ENCODE measurements at regions not wholly inside any gene's neighbourhood (a gene's known extent, or its start where the extent isn't known, plus 50 kb on each side); places are given as distances from the start of the nearest gene placed in this dataset.

DNA sequence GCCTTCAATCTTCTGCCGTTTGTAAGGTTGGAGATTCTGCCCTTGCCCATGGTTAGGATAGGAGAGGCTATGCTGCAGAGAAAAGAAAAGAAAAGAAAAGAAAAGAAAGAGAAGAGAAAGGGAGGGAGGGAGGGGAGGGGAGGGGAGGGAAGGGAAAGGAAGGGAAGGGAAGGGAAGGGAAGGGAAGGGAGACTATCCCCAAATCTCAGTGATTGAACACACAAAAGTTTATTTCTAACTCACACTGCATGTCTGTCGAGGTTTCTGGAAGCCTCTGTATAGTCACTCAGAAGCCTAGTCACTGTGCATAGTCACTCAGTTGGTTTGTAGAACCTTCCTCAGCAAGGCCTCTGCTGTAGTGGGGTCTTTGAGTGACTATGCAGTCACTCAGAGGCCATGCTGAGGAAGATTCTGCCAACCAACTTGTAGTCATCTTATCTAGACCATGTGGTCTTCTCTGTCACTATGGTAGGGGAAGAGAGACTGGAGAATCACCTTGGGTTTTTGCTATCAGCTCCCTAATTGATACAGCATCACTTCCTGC is 52.3 kb upstream of the ABCC9 start:
- BruUV-seq (replicated peaks): no TSS peak
- no peak for ATAC-seq
- CTCF ChIA-PET: no interaction called here

DNA sequence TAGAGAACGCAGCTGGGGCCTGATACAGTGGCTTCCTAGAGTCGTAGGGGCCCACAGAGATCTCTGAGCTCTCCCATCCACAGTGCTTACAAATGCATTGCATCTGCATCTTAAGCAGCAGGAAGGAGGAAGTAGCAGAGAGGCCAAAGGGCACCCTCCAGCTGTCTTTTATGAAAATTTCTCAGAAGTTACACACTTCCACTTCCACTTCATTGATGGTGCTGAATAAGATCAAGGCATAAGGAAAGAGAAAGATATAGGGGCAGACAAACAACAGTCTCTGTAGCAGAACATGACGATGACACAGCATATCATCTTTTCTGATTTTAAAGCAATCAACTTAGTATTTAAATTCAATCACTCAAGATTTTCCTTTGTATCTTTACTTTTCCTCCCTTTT is 51.6 kb upstream of the ABCC9 start:
- no TSS peak for BruUV-seq (replicated peaks)
- no peak overlapping the region for H3K4me2 ChIP-seq (ENCODE audit: low read length)
- no peak overlapping the region for H3K9ac ChIP-seq (ENCODE audit: low read length)
- no peaks in the 10 kb centered on the region for H3K9me2 ChIP-seq (replicated peaks; ENCODE audit: low read length)
- DNase-seq (no peak), ATAC-seq (no peak)
- ChIA-PET CTCF (no interaction called here), POLR2A (ENCODE audit: unreplicated experiment) (no interaction called here)
- H4K20me1 ChIP-seq (ENCODE audit: low read length): no peaks in the 10 kb centered on the region
- no peak overlapping the region for H3K27ac ChIP-seq (ENCODE audit: low read length)
- H3K36me3 ChIP-seq (ENCODE audit: low read depth, low read length): no peaks in the 10 kb centered on the region
- intact Hi-C loops (cut with micrococcal nuclease): no loop called here
- TF ChIP-seq EZH2 (IDR thresholded peaks at IDR 0.05; ENCODE audit: low read length, unreplicated experiment) (no peak), EZH2phosphoT487 (IDR thresholded peaks at IDR 0.05; ENCODE audit: borderline replicate concordance, low read length) (no peak)
- TF ChIP-seq, protein P1, sequence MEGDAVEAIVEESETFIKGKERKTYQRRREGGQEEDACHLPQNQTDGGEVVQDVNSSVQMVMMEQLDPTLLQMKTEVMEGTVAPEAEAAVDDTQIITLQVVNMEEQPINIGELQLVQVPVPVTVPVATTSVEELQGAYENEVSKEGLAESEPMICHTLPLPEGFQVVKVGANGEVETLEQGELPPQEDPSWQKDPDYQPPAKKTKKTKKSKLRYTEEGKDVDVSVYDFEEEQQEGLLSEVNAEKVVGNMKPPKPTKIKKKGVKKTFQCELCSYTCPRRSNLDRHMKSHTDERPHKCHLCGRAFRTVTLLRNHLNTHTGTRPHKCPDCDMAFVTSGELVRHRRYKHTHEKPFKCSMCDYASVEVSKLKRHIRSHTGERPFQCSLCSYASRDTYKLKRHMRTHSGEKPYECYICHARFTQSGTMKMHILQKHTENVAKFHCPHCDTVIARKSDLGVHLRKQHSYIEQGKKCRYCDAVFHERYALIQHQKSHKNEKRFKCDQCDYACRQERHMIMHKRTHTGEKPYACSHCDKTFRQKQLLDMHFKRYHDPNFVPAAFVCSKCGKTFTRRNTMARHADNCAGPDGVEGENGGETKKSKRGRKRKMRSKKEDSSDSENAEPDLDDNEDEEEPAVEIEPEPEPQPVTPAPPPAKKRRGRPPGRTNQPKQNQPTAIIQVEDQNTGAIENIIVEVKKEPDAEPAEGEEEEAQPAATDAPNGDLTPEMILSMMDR (conservative IDR thresholded peaks at IDR 0.05; ENCODE audit: low read depth, low read length): no peak
- H3K4me3 ChIP-seq (ENCODE audit: low read length): no peak overlapping the region
- no peaks in the 10 kb centered on the region for H3F3A ChIP-seq (ENCODE audit: low read length, unreplicated experiment)
- no peaks in the 10 kb centered on the region for H3K27me3 ChIP-seq (ENCODE audit: low read length)
- no peaks in the 10 kb centered on the region for H3K9me3 ChIP-seq (ENCODE audit: low read length)
- H3K4me1 ChIP-seq (ENCODE audit: insufficient read depth, low read length): no peaks in the 10 kb centered on the region
- H3K79me2 ChIP-seq (ENCODE audit: low read length): no peaks in the 10 kb centered on the region
- H2AFZ ChIP-seq (ENCODE audit: low read length): no peak overlapping the region

More for the DNA sequence above, 52.3 kb upstream of the ABCC9 start:
- Histone ChIP-seq H3K27me3 (ENCODE audit: low read length) (no peaks in the 10 kb centered on the region), H2AFZ (ENCODE audit: low read length) (no peak overlapping the region), H4K20me1 (ENCODE audit: low read length) (no peaks in the 10 kb centered on the region), H3K9me3 (ENCODE audit: low read length) (no peaks in the 10 kb centered on the region), H3K4me1 (ENCODE audit: insufficient read depth, low read length) (no peaks in the 10 kb centered on the region), H3K9ac (ENCODE audit: low read length) (no peak overlapping the region), H3K27ac (ENCODE audit: low read length) (no peak overlapping the region), H3K9me2 (replicated peaks; ENCODE audit: low read length) (no peaks in the 10 kb centered on the region), H3K79me2 (ENCODE audit: low read length) (no peaks in the 10 kb centered on the region), H3K4me3 (ENCODE audit: low read length) (no peak overlapping the region), H3F3A (ENCODE audit: low read length, unreplicated experiment) (no peaks in the 10 kb centered on the region), H3K4me2 (ENCODE audit: low read length) (no peak overlapping the region), H3K36me3 (ENCODE audit: low read depth, low read length) (no peaks in the 10 kb centered on the region)
- DNase-seq: no peak
- POLR2A ChIA-PET (ENCODE audit: unreplicated experiment): no interaction called here
- no peak for TF ChIP-seq EZH2 (IDR thresholded peaks at IDR 0.05; ENCODE audit: low read length, unreplicated experiment)
- intact Hi-C loops (cut with micrococcal nuclease): no loop called here

DNA sequence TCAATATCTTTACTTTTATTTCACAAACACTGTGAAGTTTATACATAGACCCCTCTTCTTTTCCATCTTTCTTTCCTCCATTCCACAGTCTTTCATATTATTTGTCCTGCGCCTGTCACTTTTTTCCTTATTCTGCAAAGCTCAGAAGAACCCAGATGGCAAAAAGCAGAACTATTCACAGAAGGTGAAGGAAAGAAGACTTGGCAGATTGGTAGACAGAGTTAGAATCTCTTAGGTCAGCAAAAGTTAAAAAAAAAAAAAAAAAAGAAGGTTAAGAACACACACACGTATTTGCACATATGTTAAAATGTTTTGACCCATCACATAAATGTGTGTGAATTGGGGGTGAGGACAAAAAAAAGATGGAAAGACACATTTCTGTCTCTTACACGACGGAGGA is 50.3 kb upstream of the ABCC9 start:
- no peak for TF ChIP-seq EZH2 (IDR thresholded peaks at IDR 0.05; ENCODE audit: low read length, unreplicated experiment)
- TF ChIP-seq, protein P1 (conservative IDR thresholded peaks at IDR 0.05; ENCODE audit: low read depth, low read length): no peak
- no peak for TF ChIP-seq EZH2phosphoT487 (IDR thresholded peaks at IDR 0.05; ENCODE audit: borderline replicate concordance, low read length)
- H3K36me3 ChIP-seq (ENCODE audit: low read depth, low read length): no peaks in the 10 kb centered on the region
- H4K20me1 ChIP-seq (ENCODE audit: low read length): no peaks in the 10 kb centered on the region
- H3F3A ChIP-seq (ENCODE audit: low read length, unreplicated experiment): no peaks in the 10 kb centered on the region
- ATAC-seq (no peak), DNase-seq (no peak)
- H3K27ac ChIP-seq (ENCODE audit: low read length): no peak overlapping the region
- no peaks in the 10 kb centered on the region for H3K4me1 ChIP-seq (ENCODE audit: insufficient read depth, low read length)
- H3K4me2 ChIP-seq (ENCODE audit: low read length): no peak overlapping the region
- H3K79me2 ChIP-seq (ENCODE audit: low read length): no peaks in the 10 kb centered on the region
- POLR2A ChIA-PET (ENCODE audit: unreplicated experiment): no interaction called here
- no TSS peak for BruUV-seq (replicated peaks)
- H3K4me3 ChIP-seq (ENCODE audit: low read length): no peak overlapping the region
- no peaks in the 10 kb centered on the region for H3K9me3 ChIP-seq (ENCODE audit: low read length)
- no peaks in the 10 kb centered on the region for H3K9me2 ChIP-seq (replicated peaks; ENCODE audit: low read length)
- no peaks in the 10 kb centered on the region for H3K27me3 ChIP-seq (ENCODE audit: low read length)
- H3K9ac ChIP-seq (ENCODE audit: low read length): no peak overlapping the region
- CTCF ChIA-PET: interaction anchor here (0.6 kb wide), 1 partner anchor 92 kb away, joined by 7 read pairs; no protein-coding TSS in a partner anchor
- intact Hi-C loops (cut with micrococcal nuclease): no loop called here
- no peak overlapping the region for H2AFZ ChIP-seq (ENCODE audit: low read length)

All from PC-3 (cell line).